GM12891 (cell line): ENCODE measurements at regions not wholly inside any gene's neighbourhood (a gene's known extent, or its start where the extent isn't known, plus 50 kb on each side); places are given as distances from the start of the nearest gene placed in this dataset.

ENCODE experiments used
- DNase-seq: peaks from one replicate; pipeline ENCODE4 v3.0.0; 2011; ENCODE audit warnings: low spot score; ENCODE audit not compliant: insufficient read length
- FAIRE-seq: peaks from 2 replicates; lab custom pipeline; 2011; peaks lifted over from hg19 to GRCh38; lab: Jason Lieb, UNC
- PAX5 ChIP-seq: IDR thresholded peaks from 2 replicates; pipeline ENCODE4 v1.6.1; 2011; ENCODE audit warnings: low read length, moderate library complexity, mild to moderate bottlenecking; ENCODE audit not compliant: insufficient read depth, severe bottlenecking
- POLR2A ChIP-seq: IDR thresholded peaks from 2 replicates; pipeline ENCODE4 v1.6.1; 2011; ENCODE audit warnings: low read depth, low read length, control low read depth
- POLR2AphosphoS5 ChIP-seq: IDR thresholded peaks from 2 replicates; pipeline ENCODE4 v1.6.1; 2011; ENCODE audit warnings: low read depth, low read length, control low read depth
- POU2F2 ChIP-seq: IDR thresholded peaks from 2 replicates; pipeline ENCODE4 v1.6.1; 2011; ENCODE audit warnings: low read depth, mild to moderate bottlenecking, control low read depth, low read length, moderate library complexity
- SPI1 ChIP-seq: IDR thresholded peaks from 2 replicates; pipeline ENCODE4 v1.6.1; 2011; ENCODE audit warnings: low read depth, low read length, control low read depth
- TAF1 ChIP-seq: IDR thresholded peaks from 2 replicates; pipeline ENCODE4 v1.6.1; 2011; ENCODE audit warnings: low read depth, low read length, control low read depth

DNA sequence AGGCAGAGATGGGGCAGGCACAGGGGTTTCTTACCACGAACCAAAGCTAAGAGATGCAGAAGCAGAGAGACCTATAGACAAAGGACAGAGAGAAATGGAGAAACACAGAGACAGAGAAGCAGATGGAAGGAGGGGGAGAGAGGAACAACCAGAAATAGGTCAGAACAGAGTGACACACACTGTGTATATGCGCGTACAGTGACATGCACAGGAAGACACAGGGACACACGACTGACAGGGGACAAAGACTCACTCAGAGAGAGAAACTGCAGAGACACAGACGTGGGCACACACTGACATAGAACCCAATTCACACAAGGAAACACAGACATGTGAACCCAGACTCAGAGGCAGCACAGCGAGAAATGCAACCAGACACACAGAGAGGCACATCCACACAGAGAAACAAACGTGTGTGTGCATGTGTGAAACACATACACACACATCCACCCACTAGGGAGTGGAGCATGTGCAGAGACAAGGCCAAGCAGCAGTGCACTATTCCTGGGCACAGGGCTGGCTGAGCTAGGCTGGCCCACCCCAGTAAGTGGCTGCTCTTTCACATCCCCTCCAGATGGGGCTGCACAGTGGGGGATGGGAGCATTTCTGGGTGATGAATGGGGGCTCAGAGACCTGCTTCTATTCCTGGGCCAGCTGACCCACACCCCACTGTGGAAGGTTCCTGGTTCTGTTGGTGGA, 123.4 kb upstream of the CSF3R start:
- TF ChIP-seq SPI1, result no peak
- no peak for TF ChIP-seq TAF1
- TF ChIP-seq PAX5, result no peak
- TF ChIP-seq POU2F2, result no peak
- no peak for DNase-seq
- no peak for FAIRE-seq

DNA sequence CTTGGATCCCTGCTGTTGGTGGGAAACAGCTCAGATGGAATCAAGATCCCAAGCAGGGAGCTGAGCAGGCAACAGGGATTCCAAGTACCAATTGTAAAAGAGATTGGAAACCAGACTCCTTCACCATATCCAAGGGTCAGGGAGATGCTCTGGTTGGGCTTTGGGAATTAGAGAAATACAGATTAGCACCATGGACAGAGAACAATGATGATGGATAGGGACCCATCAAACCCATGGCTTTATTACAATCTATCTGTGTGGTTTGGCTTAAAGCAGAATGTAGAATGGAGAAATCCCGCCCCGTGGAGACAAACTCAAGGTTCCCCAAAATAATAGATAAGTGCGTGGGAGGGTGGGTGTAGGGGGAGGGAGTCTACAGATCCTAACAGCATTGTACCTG, 120.7 kb upstream of the CSF3R start:
- TF ChIP-seq TAF1, result no peak
- FAIRE-seq (no peak), DNase-seq (no peak)

DNA sequence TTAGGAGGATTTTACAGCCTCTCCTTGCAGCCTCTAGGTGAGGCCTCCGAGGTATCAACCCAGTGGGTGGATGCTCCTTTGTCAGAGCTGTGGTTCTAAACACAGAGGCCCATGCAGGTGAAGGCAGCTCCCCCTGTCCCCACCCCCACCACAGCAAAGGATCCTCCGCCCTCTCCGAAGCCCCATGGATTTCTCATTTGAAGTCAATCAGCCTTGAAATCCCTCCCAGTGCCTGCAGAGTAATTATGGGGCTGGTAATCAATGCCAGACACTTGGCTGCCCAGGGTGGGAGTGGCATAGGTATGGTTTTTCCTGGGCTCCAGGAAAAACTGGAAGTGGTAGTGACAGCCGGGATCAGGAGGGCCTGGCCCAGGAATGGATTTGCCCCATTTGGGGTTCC, 119.5 kb upstream of the CSF3R start:
- FAIRE-seq (no peak), DNase-seq (no peak)
- TF ChIP-seq POLR2AphosphoS5 (no peak), TAF1 (no peak), PAX5 (no peak), SPI1 (no peak), POLR2A (no peak), POU2F2 (no peak)

DNA sequence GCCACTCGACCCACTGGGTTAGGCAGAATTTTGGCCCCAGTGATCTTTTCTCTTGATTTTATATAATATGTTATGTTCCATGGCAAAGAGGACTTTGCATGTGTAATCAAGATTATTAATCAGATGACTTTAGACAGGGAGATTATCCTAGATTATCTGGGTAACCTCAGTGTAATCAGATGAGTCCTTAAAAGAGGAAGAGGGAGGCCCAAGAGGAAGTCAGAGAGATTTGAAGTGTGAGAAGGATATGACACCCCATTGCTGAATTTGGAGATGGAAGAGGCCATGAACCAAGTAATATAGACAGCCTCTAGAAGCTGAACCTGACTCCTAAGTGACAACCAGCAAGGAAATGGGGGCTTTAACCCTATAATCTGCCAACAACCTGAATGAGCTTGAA, 117.1 kb upstream of the CSF3R start:
- TF ChIP-seq TAF1, result no peak
- 0 out of 2 replicates have a peak, but pooled peaks have one; percentile 17 for TF ChIP-seq SPI1
- no peak for TF ChIP-seq PAX5
- TF ChIP-seq POLR2AphosphoS5, result no peak
- TF ChIP-seq POLR2A, result no peak
- TF ChIP-seq POU2F2, result no peak

DNA sequence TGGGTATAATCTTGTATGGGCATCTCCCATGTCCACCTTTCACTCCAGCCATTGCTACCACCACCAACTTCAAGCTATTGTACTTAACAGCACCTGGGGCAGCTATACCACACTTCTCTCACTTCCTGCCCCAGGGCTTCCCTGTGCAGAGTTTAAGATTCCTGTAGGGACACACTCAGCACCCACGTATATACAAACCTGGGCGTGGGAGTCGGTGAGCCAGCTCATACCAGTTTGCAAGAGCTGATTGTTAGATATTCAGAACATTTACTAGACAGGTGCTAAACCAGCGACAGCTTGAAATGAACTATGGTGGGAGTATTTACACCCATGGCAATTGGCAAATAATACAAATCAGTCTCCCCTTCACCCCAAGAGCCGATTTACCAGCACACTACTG, 114.8 kb upstream of the CSF3R start:
- no peak for TF ChIP-seq TAF1
- TF ChIP-seq SPI1, result no peak
- TF ChIP-seq POLR2A, result no peak
- no peak for TF ChIP-seq PAX5
- no peak for TF ChIP-seq POU2F2
- TF ChIP-seq POLR2AphosphoS5, result no peak
- no peak for FAIRE-seq
- DNase-seq, result no peak

More for the DNA sequence above, 117.1 kb upstream of the CSF3R start:
- FAIRE-seq, result no peak
- no peak for DNase-seq

DNA sequence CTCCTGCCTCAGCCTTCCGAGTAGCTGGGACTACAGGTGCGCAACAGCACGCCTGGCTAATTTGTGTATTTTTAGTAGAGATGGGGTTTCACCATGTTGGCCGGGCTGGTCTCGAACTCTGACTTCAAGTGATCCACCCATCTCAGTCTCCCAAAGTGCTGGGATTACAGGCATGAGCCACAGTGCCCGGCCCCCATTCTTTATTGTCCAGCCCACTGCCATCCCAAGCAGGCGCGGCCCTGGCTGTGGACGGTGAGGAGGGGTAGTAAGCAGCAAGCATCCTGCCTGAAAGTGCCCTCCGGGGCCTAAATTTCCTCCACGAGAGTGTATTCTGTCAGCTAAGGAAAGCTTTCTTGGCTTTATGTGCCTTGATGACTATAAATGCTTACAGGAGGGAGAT, 113.2 kb upstream of the CSF3R start:
- TF ChIP-seq SPI1 (no peak), POLR2A (no peak), TAF1 (no peak), POLR2AphosphoS5 (no peak), PAX5 (no peak), POU2F2 (no peak)
- FAIRE-seq (no peak), DNase-seq (no peak)

DNA sequence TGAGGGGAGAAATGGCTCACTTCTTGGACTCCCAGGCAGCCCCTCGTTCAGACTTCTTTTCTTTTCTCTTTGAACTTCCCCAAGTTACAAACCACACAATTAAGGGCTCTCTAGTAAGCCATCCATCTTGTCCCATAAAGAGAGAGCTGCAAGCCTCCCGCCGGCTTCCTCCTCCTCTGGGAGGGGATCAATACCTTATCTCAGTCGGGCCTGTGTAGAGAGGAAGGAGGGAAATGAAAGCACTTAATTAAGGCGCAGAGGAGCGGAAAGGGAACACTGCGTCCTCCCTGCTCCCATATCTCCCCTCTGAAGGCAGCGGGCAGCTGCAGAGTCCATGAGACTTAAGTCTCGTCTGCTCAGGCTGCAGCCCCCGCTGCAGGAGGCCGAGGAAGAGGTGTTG, 112.6 kb upstream of the CSF3R start:
- TF ChIP-seq POU2F2, result no peak
- TF ChIP-seq TAF1, result no peak
- TF ChIP-seq PAX5, result no peak
- TF ChIP-seq POLR2A, result no peak
- TF ChIP-seq SPI1, result no peak
- no peak for TF ChIP-seq POLR2AphosphoS5
- DNase-seq, result no peak
- FAIRE-seq, result no peak

DNA sequence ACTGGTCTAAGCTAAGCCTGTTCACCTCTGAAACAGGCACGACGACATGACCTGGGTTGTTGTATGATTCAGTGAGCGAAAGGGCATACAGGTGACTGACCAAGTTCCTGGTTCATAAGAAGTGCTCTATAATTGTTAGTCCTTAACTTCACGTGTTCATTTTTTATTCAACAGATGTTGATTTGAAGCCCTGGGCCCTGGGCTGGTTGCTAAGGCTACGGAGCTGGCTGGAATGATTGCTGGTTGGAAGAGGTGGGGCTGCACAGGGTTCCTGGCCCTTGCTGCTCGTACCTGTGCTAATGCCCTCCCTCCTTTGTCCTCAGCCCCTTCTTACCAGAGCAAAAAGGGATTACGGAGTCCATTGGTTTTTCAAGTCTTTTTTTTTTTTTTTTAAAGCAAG, 111.3 kb upstream of the CSF3R start:
- DNase-seq (no peak), FAIRE-seq (no peak)
- no peak for TF ChIP-seq PAX5
- no peak for TF ChIP-seq SPI1
- no peak for TF ChIP-seq POLR2AphosphoS5
- TF ChIP-seq POLR2A, result no peak
- TF ChIP-seq POU2F2, result no peak
- TF ChIP-seq TAF1, result no peak

DNA sequence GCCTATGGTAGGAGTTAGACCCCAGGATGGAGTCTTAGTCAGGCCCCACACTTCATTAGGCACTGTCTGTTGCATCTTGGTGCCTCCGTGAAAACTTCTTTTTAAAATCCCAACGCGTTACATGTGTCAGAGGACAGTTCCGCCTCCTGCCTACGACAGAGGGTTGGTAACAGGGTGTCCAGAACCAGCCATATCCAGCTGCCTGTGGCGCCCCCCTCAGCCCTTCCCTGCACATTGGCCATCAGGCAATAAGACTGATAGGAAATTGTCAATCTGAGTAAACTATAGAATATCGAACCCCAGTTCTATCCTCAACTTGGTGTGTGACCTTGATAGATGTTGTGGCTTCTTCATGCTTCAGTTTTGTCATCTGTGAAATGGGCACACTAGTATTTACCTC, 108.6 kb upstream of the CSF3R start:
- TF ChIP-seq POU2F2 (no peak), PAX5 (no peak)
- FAIRE-seq, result no peak
- DNase-seq, result no peak

DNA sequence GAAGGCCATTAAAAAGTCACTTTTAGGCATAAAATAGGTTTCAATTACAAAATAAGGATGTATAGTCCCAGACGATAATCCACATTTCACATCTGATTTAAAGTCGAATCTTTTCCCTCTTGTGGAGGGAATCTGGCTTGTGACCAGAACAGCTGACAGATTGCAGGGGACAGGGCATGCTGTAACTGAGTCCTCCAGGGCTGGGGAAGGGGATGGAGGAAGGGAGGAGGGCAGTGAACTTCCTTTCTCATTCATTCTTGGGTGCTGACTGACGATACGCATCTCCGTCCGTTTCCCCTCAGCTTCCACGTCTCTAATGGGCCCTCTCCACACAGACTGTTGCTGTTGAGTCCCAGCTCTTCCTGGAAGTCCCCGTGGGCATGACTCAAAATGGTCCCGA, 108.1 kb upstream of the CSF3R start:
- TF ChIP-seq SPI1, result no peak
- FAIRE-seq (no peak), DNase-seq (no peak)

DNA sequence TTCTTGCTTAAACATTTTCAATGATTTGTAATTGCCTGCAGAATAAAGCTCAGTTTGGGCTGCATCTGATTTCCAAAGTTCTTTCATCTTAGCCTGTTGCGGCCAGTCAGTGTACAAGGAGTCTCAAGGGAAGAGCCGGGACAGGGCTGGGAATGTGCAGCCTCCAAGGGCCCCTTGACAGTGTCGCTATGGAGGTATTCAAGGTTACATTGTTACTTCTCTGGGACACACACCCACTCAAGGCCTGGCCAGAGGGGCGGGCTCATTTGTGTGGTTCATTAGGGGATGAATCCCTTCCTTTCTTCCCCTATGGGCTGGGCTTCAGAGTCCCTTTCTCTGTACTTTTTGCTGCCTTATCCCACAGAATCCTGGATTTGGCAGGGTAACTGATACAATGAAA, 107.6 kb upstream of the CSF3R start:
- no peak for TF ChIP-seq POLR2A
- TF ChIP-seq POU2F2, result no peak
- no peak for TF ChIP-seq POLR2AphosphoS5
- TF ChIP-seq SPI1, result no peak
- TF ChIP-seq PAX5, result no peak
- DNase-seq, result no peak
- FAIRE-seq, result no peak

DNA sequence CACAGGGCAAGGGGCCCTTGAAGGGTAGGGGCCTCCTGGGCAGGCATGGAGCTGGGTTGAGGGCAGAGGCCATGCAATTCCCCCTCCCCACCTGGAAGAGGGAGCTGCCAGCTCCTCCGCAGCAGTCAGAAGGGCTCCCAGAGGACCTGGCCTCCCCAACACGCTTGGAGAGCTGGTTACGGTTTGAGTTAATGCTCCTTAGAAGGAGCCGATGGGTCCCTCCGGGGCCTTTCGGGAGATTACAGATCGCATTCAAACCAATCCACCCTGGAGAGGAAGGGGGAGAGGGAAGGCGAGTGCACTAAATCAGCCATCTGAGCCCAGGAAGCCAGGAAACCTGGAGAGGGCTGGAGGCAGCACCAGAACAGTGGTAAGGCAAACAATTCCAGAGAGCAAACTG, 106.3 kb upstream of the CSF3R start:
- TF ChIP-seq PAX5, result no peak
- no peak for TF ChIP-seq POLR2AphosphoS5
- TF ChIP-seq POU2F2, result no peak
- TF ChIP-seq TAF1, result no peak
- TF ChIP-seq SPI1, result no peak
- TF ChIP-seq POLR2A, result no peak
- FAIRE-seq, result no peak
- no peak for DNase-seq
